ENCODE measurements at regions not wholly inside any gene's neighbourhood (a gene's known extent, or its start where the extent isn't known, plus 50 kb on each side); places are given as distances from the start of the nearest gene placed in this dataset.

DNA sequence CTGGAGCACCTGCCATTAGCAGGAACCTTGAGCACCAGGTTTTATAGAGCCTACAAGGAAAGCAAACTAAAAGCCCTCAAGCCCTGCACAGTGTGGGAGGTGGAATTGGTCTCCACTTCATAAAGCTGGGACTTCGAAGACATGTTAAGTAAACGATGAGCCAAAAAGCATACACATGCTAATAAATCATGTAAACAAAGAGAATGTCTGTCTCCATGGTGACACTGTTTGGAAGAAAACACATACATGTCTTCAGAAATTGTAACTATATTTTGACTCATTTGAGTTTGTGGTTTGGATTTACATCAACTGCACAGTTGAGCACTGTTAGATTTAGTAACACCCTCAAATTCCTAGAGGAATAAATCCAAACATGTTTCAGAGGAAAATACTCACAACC lies 978.5 kb upstream of the LRRTM1 start:
- BruUV-seq (replicated peaks): no TSS peak

DNA sequence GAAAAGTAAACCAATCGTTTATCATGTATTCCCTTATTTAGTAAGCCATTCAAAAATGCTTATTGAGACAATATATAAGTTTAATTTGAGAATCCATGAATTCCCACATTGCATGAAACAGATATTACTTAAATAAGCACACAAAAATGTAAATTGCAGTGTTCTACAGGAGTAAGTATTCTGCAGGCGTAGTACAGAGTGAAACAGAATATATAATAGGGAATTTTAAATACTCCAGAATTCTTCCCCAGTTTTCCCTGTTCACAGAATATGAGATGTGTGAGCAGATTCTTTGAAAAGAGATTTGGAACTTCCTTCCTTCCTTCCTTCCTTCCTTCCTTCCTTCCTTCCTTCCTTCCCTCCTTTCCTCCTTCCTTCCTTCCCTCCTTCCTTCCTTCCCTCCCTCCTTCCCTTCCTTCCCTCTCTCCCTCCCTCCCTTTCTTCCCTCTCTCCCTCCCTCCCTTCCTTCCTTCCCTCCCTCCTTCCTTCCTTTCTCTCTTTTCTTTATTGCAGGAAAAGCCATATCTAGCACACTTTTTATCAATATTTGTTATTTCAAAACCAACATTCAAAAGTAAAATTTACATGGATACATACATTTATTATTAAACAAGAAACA lies 977.7 kb upstream of the LRRTM1 start:
- intact Hi-C loops (cut with micrococcal nuclease; ENCODE audit: unreplicated experiment): loop anchor here (10.0 kb wide), 1 partner anchor 63 kb away; no protein-coding TSS in a partner anchor
- Histone ChIP-seq H3K4me3 (ENCODE audit: low read depth, low read length, poor library complexity, severe bottlenecking) (no peak overlapping the region), H3K27ac (ENCODE audit: low read depth, low read length, poor library complexity, severe bottlenecking) (no peak overlapping the region), H3K4me1 (ENCODE audit: insufficient read depth, low read length, poor library complexity, severe bottlenecking) (no peaks in the 10 kb centered on the region), H3K36me3 (ENCODE audit: insufficient read depth, low read length, poor library complexity, severe bottlenecking) (no peaks in the 10 kb centered on the region), H3K9me3 (ENCODE audit: low read depth, low read length, poor library complexity, severe bottlenecking) (peaks cover 35% of the 10 kb centered on the region), H3K27me3 (replicated peaks; ENCODE audit: insufficient read depth, low read depth, low read length, poor library complexity) (no peaks in the 10 kb centered on the region)
- ChIA-PET CTCF (no interaction called here), POLR2A (ENCODE audit: low non-redundant PET) (no interaction called here)
- DNase-seq (ENCODE audit: low spot score): no peak
- BruUV-seq (replicated peaks): no TSS peak
- TF ChIP-seq, protein P1, sequence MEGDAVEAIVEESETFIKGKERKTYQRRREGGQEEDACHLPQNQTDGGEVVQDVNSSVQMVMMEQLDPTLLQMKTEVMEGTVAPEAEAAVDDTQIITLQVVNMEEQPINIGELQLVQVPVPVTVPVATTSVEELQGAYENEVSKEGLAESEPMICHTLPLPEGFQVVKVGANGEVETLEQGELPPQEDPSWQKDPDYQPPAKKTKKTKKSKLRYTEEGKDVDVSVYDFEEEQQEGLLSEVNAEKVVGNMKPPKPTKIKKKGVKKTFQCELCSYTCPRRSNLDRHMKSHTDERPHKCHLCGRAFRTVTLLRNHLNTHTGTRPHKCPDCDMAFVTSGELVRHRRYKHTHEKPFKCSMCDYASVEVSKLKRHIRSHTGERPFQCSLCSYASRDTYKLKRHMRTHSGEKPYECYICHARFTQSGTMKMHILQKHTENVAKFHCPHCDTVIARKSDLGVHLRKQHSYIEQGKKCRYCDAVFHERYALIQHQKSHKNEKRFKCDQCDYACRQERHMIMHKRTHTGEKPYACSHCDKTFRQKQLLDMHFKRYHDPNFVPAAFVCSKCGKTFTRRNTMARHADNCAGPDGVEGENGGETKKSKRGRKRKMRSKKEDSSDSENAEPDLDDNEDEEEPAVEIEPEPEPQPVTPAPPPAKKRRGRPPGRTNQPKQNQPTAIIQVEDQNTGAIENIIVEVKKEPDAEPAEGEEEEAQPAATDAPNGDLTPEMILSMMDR (conservative IDR thresholded peaks at IDR 0.05; ENCODE audit: low read depth, low read length): no peak
- TF ChIP-seq EZH2 (IDR thresholded peaks at IDR 0.05; ENCODE audit: borderline replicate concordance, low read depth, low read length, poor library complexity, severe bottlenecking): no peak

More for the DNA sequence above, 978.5 kb upstream of the LRRTM1 start:
- intact Hi-C loops (cut with micrococcal nuclease; ENCODE audit: unreplicated experiment): loop anchor here (10.0 kb wide), 1 partner anchor 62 kb away; no protein-coding TSS in a partner anchor
- H3K4me1 ChIP-seq (ENCODE audit: insufficient read depth, low read length, poor library complexity, severe bottlenecking): no peaks in the 10 kb centered on the region
- no peak for DNase-seq (ENCODE audit: low spot score)
- H3K27me3 ChIP-seq (replicated peaks; ENCODE audit: insufficient read depth, low read depth, low read length, poor library complexity): no peaks in the 10 kb centered on the region
- no peak overlapping the region for H3K4me3 ChIP-seq (ENCODE audit: low read depth, low read length, poor library complexity, severe bottlenecking)
- H3K9me3 ChIP-seq (ENCODE audit: low read depth, low read length, poor library complexity, severe bottlenecking): peaks cover 35% of the 10 kb centered on the region
- H3K27ac ChIP-seq (ENCODE audit: low read depth, low read length, poor library complexity, severe bottlenecking): no peak overlapping the region
- ChIA-PET CTCF (no interaction called here), POLR2A (ENCODE audit: low non-redundant PET) (no interaction called here)
- TF ChIP-seq, protein P1 (conservative IDR thresholded peaks at IDR 0.05; ENCODE audit: low read depth, low read length): no peak
- no peak for TF ChIP-seq EZH2 (IDR thresholded peaks at IDR 0.05; ENCODE audit: borderline replicate concordance, low read depth, low read length, poor library complexity, severe bottlenecking)
- H3K36me3 ChIP-seq (ENCODE audit: insufficient read depth, low read length, poor library complexity, severe bottlenecking): no peaks in the 10 kb centered on the region

DNA sequence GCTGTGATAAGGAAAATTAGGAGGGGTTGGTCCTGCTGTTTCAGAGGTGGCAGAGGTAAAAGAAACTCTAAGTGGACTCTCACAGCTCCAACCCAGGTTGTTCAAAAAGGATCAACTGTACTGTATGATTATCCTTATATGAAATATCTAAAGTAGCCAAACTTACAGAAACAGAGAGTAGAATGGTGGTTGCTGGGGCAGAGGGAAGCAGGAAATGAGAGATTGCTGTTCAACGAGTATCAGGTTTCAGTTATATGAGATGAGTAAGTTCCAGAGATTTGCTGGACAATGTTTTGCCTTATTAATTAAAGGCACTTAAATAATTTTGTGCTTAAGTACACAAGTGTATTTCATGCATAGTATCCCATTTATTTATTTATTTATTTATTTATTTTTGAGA lies 972.0 kb upstream of the LRRTM1 start:
- intact Hi-C loops (cut with micrococcal nuclease; ENCODE audit: unreplicated experiment): no loop called here
- Histone ChIP-seq H3K4me3 (ENCODE audit: low read depth, low read length, poor library complexity, severe bottlenecking) (no peak overlapping the region), H3K36me3 (ENCODE audit: insufficient read depth, low read length, poor library complexity, severe bottlenecking) (no peaks in the 10 kb centered on the region), H3K9me3 (ENCODE audit: low read depth, low read length, poor library complexity, severe bottlenecking) (peaks cover 14% of the 10 kb centered on the region), H3K4me1 (ENCODE audit: insufficient read depth, low read length, poor library complexity, severe bottlenecking) (no peaks in the 10 kb centered on the region), H3K27ac (ENCODE audit: low read depth, low read length, poor library complexity, severe bottlenecking) (no peak overlapping the region), H3K27me3 (replicated peaks; ENCODE audit: insufficient read depth, low read depth, low read length, poor library complexity) (no peaks in the 10 kb centered on the region)
- POLR2A ChIA-PET (ENCODE audit: low non-redundant PET): no interaction called here
- no peak for DNase-seq (ENCODE audit: low spot score)
- no peak for TF ChIP-seq EZH2 (IDR thresholded peaks at IDR 0.05; ENCODE audit: borderline replicate concordance, low read depth, low read length, poor library complexity, severe bottlenecking)
- TF ChIP-seq, protein P1 (conservative IDR thresholded peaks at IDR 0.05; ENCODE audit: low read depth, low read length): no peak
- no TSS peak for BruUV-seq (replicated peaks)
- CTCF ChIA-PET: no interaction called here

Measured in A673 (cell line).